DND-41 (cell line): ENCODE measurements at regions not wholly inside any gene's neighbourhood (a gene's known extent, or its start where the extent isn't known, plus 50 kb on each side); places are given as distances from the start of the nearest gene placed in this dataset.

Source experiments
- EZH2 ChIP-seq: IDR thresholded peaks from 3 replicates; pipeline ENCODE4 v1.6.1; 2012; ENCODE audit warnings: borderline replicate concordance, low read depth, mild to moderate bottlenecking, moderate library complexity, low read length, inconsistent platforms; ENCODE audit not compliant: severe bottlenecking
- TF ChIP-seq, protein P1 (sequence below): IDR thresholded peaks from 2 replicates; pipeline ENCODE4 v1.5.1; 2012; ENCODE audit warnings: borderline replicate concordance, low read length, moderate library complexity, mild to moderate bottlenecking; ENCODE audit not compliant: poor library complexity, severe bottlenecking; ENCODE audit errors: extremely low read depth

DNA sequence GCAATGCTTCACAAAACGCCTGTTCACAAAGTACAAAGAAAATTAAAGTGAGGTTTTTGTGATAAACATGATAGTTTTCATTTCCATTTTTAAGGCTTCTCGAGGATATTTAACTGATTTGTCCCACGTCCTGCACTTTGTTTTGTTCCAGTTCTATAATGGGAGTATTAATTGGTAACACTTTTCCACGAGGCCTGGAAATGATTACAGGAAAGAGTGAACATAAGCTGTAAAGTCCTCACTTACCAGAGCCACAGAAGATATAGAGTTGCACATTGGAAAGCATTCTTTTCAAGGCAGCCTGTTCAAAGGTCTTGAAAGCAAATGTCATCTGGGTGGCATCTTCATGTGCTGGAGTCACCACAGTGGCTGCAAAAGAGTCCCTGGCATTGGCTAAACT lies 1236.6 kb downstream of the BCL11B start:
- TF ChIP-seq, protein P1, sequence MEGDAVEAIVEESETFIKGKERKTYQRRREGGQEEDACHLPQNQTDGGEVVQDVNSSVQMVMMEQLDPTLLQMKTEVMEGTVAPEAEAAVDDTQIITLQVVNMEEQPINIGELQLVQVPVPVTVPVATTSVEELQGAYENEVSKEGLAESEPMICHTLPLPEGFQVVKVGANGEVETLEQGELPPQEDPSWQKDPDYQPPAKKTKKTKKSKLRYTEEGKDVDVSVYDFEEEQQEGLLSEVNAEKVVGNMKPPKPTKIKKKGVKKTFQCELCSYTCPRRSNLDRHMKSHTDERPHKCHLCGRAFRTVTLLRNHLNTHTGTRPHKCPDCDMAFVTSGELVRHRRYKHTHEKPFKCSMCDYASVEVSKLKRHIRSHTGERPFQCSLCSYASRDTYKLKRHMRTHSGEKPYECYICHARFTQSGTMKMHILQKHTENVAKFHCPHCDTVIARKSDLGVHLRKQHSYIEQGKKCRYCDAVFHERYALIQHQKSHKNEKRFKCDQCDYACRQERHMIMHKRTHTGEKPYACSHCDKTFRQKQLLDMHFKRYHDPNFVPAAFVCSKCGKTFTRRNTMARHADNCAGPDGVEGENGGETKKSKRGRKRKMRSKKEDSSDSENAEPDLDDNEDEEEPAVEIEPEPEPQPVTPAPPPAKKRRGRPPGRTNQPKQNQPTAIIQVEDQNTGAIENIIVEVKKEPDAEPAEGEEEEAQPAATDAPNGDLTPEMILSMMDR: no peak
- no peak for TF ChIP-seq EZH2
